ENCODE measurements at regions not wholly inside any gene's neighbourhood (a gene's known extent, or its start where the extent isn't known, plus 50 kb on each side); places are given as distances from the start of the nearest gene placed in this dataset.
"Not testable (repeated sequence)": the region's sequence is repeated elsewhere in the genome, so short reads cannot be mapped to it uniquely, and the experiment has no call there.

GRCh38 chr16:33932191-33932590, 472.8 kb downstream of the TP53TG3F start:
- not testable (repeated sequence) for TF ChIP-seq ZFP30 (CRISPR knock-in tag; IDR thresholded peaks at IDR 0.05); ZNF8 (CRISPR knock-in tag; IDR thresholded peaks at IDR 0.05); OSR1 (CRISPR knock-in tag; IDR thresholded peaks at IDR 0.05); CSRNP3 (CRISPR knock-in tag; IDR thresholded peaks at IDR 0.05); GLIS3 (CRISPR knock-in tag; IDR thresholded peaks at IDR 0.05); PATZ1 (CRISPR knock-in tag; IDR thresholded peaks at IDR 0.05; ENCODE audit: borderline replicate concordance); CSDC2 (CRISPR knock-in tag; IDR thresholded peaks at IDR 0.05); ZFP3 (CRISPR knock-in tag; IDR thresholded peaks at IDR 0.05); RARB (CRISPR knock-in tag; IDR thresholded peaks at IDR 0.05)
